A549 (cell line): ENCODE measurements at regions not wholly inside any gene's neighbourhood (a gene's known extent, or its start where the extent isn't known, plus 50 kb on each side); places are given as distances from the start of the nearest gene placed in this dataset.
"Not testable (repeated sequence)": the region's sequence is repeated elsewhere in the genome, so short reads cannot be mapped to it uniquely, and the experiment has no call there.

Experiments
- ATAC-seq, 2 experiments: fragments of 200-7000 bp in 1 of 2; fragments of >200 bp in 1 of 2; cut with Nextera tagmentation in 1 of 2; cut with Tn5 transposase in 1 of 2; 3 replicates each; pipeline versions ENCODE4 v1.8.0 to v1.9.1; 2018 to 2020; ENCODE audit warnings: mild to moderate bottlenecking in 1 of 2, moderate library complexity in 1 of 2
- CTCF ChIA-PET: fragments of 300-600 bp; sonication (Branson Sonifier 250); formaldehyde crosslinking; extraction: SDS; loops from one replicate; lab custom pipeline; 2021; ENCODE audit warnings: antibody characterized with exemption, inconsistent platforms; lab: Yijun Ruan, JAX
- POLR2A ChIA-PET: fragments of 350-600 bp; formaldehyde crosslinking; extraction: SDS; loops from one replicate; lab custom pipeline; 2021; ENCODE audit warnings: antibody characterized with exemption, inconsistent platforms; lab: Yijun Ruan, JAX
- DNase-seq, 2 experiments: peaks; one replicate each; pipeline versions ENCODE4 v3.0.0 to v3.0.0-alpha.2; 2011 to 2016; ENCODE audit warnings: low read depth in 1 of 2, low spot score in 1 of 2
- FAIRE-seq: peaks from 2 replicates; lab custom pipeline; 2011; peaks lifted over from hg19 to GRCh38; lab: Jason Lieb, UNC
- H3K27ac ChIP-seq, 2 experiments: fragments of >200 bp; sonication (Bioruptor Twin); formaldehyde crosslinking; 3 replicates each; pipeline ENCODE4 v1.5.1; 2016 to 2017
- H3K4me1 ChIP-seq: fragments of >200 bp; sonication (Bioruptor Twin); formaldehyde crosslinking; 3 replicates; pipeline ENCODE4 v1.6.1; 2016
- H3K4me2 ChIP-seq: fragments of >200 bp; sonication (Bioruptor Twin); formaldehyde crosslinking; 3 replicates; pipeline ENCODE4 v1.6.1; 2016
- H3K4me3 ChIP-seq: fragments of >200 bp; sonication (Bioruptor Twin); formaldehyde crosslinking; 3 replicates; pipeline ENCODE4 v1.5.1; 2016
- H3K9me3 ChIP-seq: fragments of >200 bp; sonication (Bioruptor Twin); formaldehyde crosslinking; 3 replicates; pipeline ENCODE4 v1.6.1; 2016
- HOXB5 ChIP-seq: fragments of 250-450 bp; sonication (Bioruptor Pico); IDR thresholded peaks from 2 replicates; pipeline ENCODE4 v1.5.0; 2020; ENCODE audit warnings: mild to moderate bottlenecking, moderate library complexity
- MYC ChIP-seq: IDR thresholded peaks from 2 replicates; pipeline ENCODE4 v1.6.1; 2012; ENCODE audit warnings: mild to moderate bottlenecking, inconsistent platforms, low read length, improper control_type of control experiment, borderline replicate concordance
- RFX5 ChIP-seq: fragments of 450-650 bp; IDR thresholded peaks from 2 replicates; pipeline ENCODE4 v1.7.1; 2014; ENCODE audit warnings: antibody characterized with exemption, mild to moderate bottlenecking, moderate library complexity
- ZNF302 ChIP-seq: fragments of 250-450 bp; sonication (Bioruptor Pico); IDR thresholded peaks from 2 replicates; pipeline ENCODE4 v1.9.0; 2021; ENCODE audit warnings: inconsistent platforms, mild to moderate bottlenecking, moderate library complexity
- WGBS: methylation state at CpG from one replicate; pipeline ENCODE4 v1.1.6; 2017; ENCODE audit errors: missing lambda C conversion rate; 5-methylcytosine and 5-hydroxymethylcytosine counted together
- small RNA-seq, 6 experiments: library from RNA; depleted of rRNA; stranded (forward); fragments of <200 nt; gene quantifications; one replicate each; pipeline ENCODE3, GENCODE V24; 2012

DNA sequence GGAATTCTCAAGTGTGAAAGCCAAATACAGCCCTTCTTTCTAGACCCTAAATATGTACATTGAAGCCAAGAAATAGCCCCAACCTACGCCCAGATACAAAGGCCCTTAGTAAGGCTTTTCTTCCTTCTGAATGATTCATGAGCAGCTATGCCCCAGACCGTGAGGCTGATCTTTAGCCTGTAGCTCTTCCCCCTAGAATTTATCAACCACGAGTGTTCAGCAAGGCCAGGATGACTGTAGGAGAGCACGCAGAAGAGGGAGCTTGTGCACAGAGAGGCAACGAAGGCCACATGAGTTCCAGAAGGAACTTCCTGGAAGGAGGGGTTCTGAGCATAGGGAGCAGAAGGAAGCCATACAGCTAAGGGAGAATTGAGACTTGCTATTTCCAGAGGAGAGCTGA lies 53.0 kb upstream of the HABP2 start:
- 22% methylated on average over 5 of the region's 5 CpGs for WGBS

DNA sequence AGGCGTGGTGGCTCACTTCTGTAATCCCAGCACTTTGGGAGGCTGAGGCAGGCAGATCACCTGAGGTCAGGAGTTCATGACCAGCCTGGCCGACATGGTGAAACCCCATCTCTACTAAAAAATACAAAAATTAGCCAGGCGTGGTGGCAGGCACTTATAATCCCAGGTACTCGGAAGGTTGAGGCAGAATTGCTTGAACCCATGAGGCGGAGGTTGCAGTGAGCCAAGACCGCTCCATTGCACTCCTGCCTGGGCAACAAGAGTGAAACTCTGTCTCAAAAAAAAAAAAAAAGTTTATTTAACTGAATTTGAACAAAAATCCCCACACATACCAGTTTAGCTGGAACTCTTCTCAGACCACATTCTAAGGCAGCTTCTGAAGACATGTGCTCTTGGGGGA lies 51.8 kb upstream of the HABP2 start:
- ATAC-seq, H3K4me3 ChIP-seq, DNase-seq, FAIRE-seq, H3K27ac ChIP-seq, CTCF ChIA-PET, POLR2A ChIA-PET, H3K4me1 ChIP-seq, H3K9me3 ChIP-seq, H3K4me2 ChIP-seq: not testable (repeated sequence)
- WGBS: 39% methylated on average over 6 of the region's 6 CpGs

More for the DNA sequence above, 53.0 kb upstream of the HABP2 start:
- no peak overlapping the region for H3K4me2 ChIP-seq
- ATAC-seq (no peak; a peak in 1 of 6 replicates), DNase-seq (no peak), FAIRE-seq (no peak)
- 0 out of 3 replicates have a peak, but pooled peaks cover 4% of the 10 kb centered on the region for H3K9me3 ChIP-seq
- POLR2A ChIA-PET: no interaction called here
- H3K4me3 ChIP-seq: no peak overlapping the region
- no peak for TF ChIP-seq MYC
- TF ChIP-seq ZNF302 (CRISPR knock-in tag): no peak
- no peak for TF ChIP-seq RFX5
- no peak for TF ChIP-seq HOXB5 (CRISPR knock-in tag)
- no peak overlapping the region for H3K27ac ChIP-seq
- CTCF ChIA-PET: interaction anchor here (0.8 to 1.3 kb wide), 2 partner anchors 21 to 23 kb away, joined by 4 read pairs; no protein-coding TSS in a partner anchor
- H3K4me1 ChIP-seq: no peaks in the 10 kb centered on the region

Small RNAs in the stretch of these regions (small RNA-seq; reads per million reads assigned to genes)
- 0 reads per million in 6 experiments for gene RNU7-165P
